HCT116 (cell line): ENCODE measurements at regions not wholly inside any gene's neighbourhood (a gene's known extent, or its start where the extent isn't known, plus 50 kb on each side); places are given as distances from the start of the nearest gene placed in this dataset.

Experiments used
- EZH2phosphoT487 ChIP-seq: fragments of 200-600 bp; IDR thresholded peaks from 2 replicates; pipeline ENCODE4 v1.6.1; 2018; ENCODE audit warnings: antibody characterized with exemption, borderline replicate concordance
- POLR2A ChIP-seq: IDR thresholded peaks from 2 replicates; pipeline ENCODE4 v1.7.0; 2011; ENCODE audit warnings: borderline replicate concordance; ENCODE audit not compliant: insufficient read depth, insufficient read length; ENCODE audit errors: extremely low read depth

GRCh38 chr1:87887100-87887499 is 558.4 kb downstream of the LMO4 start:
- TF ChIP-seq POLR2A (no peak), EZH2phosphoT487 (no peak)
